Osteoblast (primary cell): ENCODE measurements at regions not wholly inside any gene's neighbourhood (a gene's known extent, or its start where the extent isn't known, plus 50 kb on each side); places are given as distances from the start of the nearest gene placed in this dataset.
"Not testable (repeated sequence)": the region's sequence is repeated elsewhere in the genome, so short reads cannot be mapped to it uniquely, and the experiment has no call there.

ENCODE experiments used
- DNase-seq: peaks from one replicate; pipeline ENCODE4 v3.0.0; 2011; ENCODE audit warnings: low spot score, mixed read lengths; ENCODE audit not compliant: insufficient read length; ENCODE audit errors: missing footprints
- H2AFZ ChIP-seq: 2 replicates; pipeline ENCODE4 v1.6.0; 2011; ENCODE audit warnings: mild to moderate bottlenecking, low read length
- H3K27ac ChIP-seq: 2 replicates; pipeline ENCODE4 v1.5.1; 2011; ENCODE audit warnings: mild to moderate bottlenecking, low read depth, low read length, moderate library complexity
- H3K27me3 ChIP-seq: 2 replicates; pipeline ENCODE4 v1.6.0; 2012; ENCODE audit warnings: mild to moderate bottlenecking, control low read depth, inconsistent platforms, low read length, moderate library complexity; ENCODE audit not compliant: insufficient read depth
- H3K36me3 ChIP-seq: 2 replicates; pipeline ENCODE4 v1.5.1; 2011; ENCODE audit warnings: mild to moderate bottlenecking, low read length, control low read depth, moderate library complexity; ENCODE audit not compliant: insufficient read depth
- H3K4me1 ChIP-seq: 2 replicates; pipeline ENCODE4 v1.5.1; 2011; ENCODE audit warnings: mild to moderate bottlenecking, low read length, control low read depth, moderate library complexity; ENCODE audit not compliant: insufficient read depth
- H3K4me2 ChIP-seq: 2 replicates; pipeline ENCODE4 v1.6.0; 2011; ENCODE audit warnings: mild to moderate bottlenecking, low read length; ENCODE audit not compliant: insufficient read depth
- H3K4me3 ChIP-seq: fragments of 200-600 bp; sonication (generic); 3 replicates; pipeline ENCODE4 v1.5.1; 2012; ENCODE audit warnings: mild to moderate bottlenecking, low read length, inconsistent platforms; ENCODE audit not compliant: insufficient read depth
- H3K79me2 ChIP-seq: 2 replicates; pipeline ENCODE4 v1.6.0; 2012; ENCODE audit warnings: mild to moderate bottlenecking, low read length, control low read depth, inconsistent platforms; ENCODE audit not compliant: insufficient read depth
- H3K9me3 ChIP-seq: 2 replicates; pipeline ENCODE4 v1.5.1; 2011; ENCODE audit warnings: low read depth, low read length, control low read depth
- H4K20me1 ChIP-seq: 2 replicates; pipeline ENCODE4 v1.6.0; 2012; ENCODE audit warnings: mild to moderate bottlenecking, low read length, control low read depth; ENCODE audit not compliant: insufficient read depth
- TF ChIP-seq, protein P1 (sequence below): IDR thresholded peaks from 2 replicates; pipeline ENCODE4 v1.5.1; 2011; ENCODE audit warnings: mild to moderate bottlenecking, low read depth, low read length, moderate library complexity; ENCODE audit errors: extremely low read depth

- H3K27ac ChIP-seq = no peak overlapping the region
- no peak for DNase-seq
Observed at GRCh38 chr3:34669490-34669889, 871.1 kb downstream of the PDCD6IP start.

GRCh38 chr3:34675383-34676120 lies 877.1 kb downstream of the PDCD6IP start:
- TF ChIP-seq, protein P1, sequence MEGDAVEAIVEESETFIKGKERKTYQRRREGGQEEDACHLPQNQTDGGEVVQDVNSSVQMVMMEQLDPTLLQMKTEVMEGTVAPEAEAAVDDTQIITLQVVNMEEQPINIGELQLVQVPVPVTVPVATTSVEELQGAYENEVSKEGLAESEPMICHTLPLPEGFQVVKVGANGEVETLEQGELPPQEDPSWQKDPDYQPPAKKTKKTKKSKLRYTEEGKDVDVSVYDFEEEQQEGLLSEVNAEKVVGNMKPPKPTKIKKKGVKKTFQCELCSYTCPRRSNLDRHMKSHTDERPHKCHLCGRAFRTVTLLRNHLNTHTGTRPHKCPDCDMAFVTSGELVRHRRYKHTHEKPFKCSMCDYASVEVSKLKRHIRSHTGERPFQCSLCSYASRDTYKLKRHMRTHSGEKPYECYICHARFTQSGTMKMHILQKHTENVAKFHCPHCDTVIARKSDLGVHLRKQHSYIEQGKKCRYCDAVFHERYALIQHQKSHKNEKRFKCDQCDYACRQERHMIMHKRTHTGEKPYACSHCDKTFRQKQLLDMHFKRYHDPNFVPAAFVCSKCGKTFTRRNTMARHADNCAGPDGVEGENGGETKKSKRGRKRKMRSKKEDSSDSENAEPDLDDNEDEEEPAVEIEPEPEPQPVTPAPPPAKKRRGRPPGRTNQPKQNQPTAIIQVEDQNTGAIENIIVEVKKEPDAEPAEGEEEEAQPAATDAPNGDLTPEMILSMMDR = no peak
- H3K4me2 ChIP-seq = no peak overlapping the region
- H2AFZ ChIP-seq = no peak overlapping the region
- no peaks in the 10 kb centered on the region for H3K9me3 ChIP-seq
- H3K36me3 ChIP-seq = no peaks in the 10 kb centered on the region
- no peaks in the 10 kb centered on the region for H3K4me1 ChIP-seq
- H3K27me3 ChIP-seq = no peaks in the 10 kb centered on the region
- DNase-seq = peak; percentile 22
- H3K27ac ChIP-seq = no peak overlapping the region
- no peaks in the 10 kb centered on the region for H4K20me1 ChIP-seq
- H3K79me2 ChIP-seq = no peaks in the 10 kb centered on the region
- no peak overlapping the region for H3K4me3 ChIP-seq

More at GRCh38 chr3:34669490-34669889, 871.1 kb downstream of the PDCD6IP start:
- TF ChIP-seq, protein P1 = no peak
- Histone ChIP-seq H3K9me3 (no peaks in the 10 kb centered on the region), H3K4me2 (no peak overlapping the region), H3K4me1 (no peaks in the 10 kb centered on the region), H3K36me3 (no peaks in the 10 kb centered on the region), H3K4me3 (no peak overlapping the region), H2AFZ (no peak overlapping the region), H3K79me2 (no peaks in the 10 kb centered on the region), H4K20me1 (no peaks in the 10 kb centered on the region), H3K27me3 (no peaks in the 10 kb centered on the region)

- no peaks in the 10 kb centered on the region for H3K79me2 ChIP-seq
- H3K27me3 ChIP-seq = no peaks in the 10 kb centered on the region
- TF ChIP-seq, protein P1 = no peak
- no peaks in the 10 kb centered on the region for H3K36me3 ChIP-seq
- H3K9me3 ChIP-seq = no peaks in the 10 kb centered on the region
- H3K4me2 ChIP-seq = no peak overlapping the region
- H3K4me1 ChIP-seq = no peaks in the 10 kb centered on the region
- H4K20me1 ChIP-seq = no peaks in the 10 kb centered on the region
- no peak overlapping the region for H3K4me3 ChIP-seq
- no peak for DNase-seq
- no peak overlapping the region for H2AFZ ChIP-seq
- no peak overlapping the region for H3K27ac ChIP-seq
Observed at GRCh38 chr3:34676436-34676835, 878.0 kb downstream of the PDCD6IP start.

GRCh38 chr3:34678575-34678974 lies 880.1 kb downstream of the PDCD6IP start:
- no peaks in the 10 kb centered on the region for H3K4me1 ChIP-seq
- H3K9me3 ChIP-seq = no peaks in the 10 kb centered on the region
- H4K20me1 ChIP-seq = no peaks in the 10 kb centered on the region
- no peak overlapping the region for H3K4me3 ChIP-seq
- H3K27me3 ChIP-seq = no peaks in the 10 kb centered on the region
- DNase-seq = no peak
- H3K79me2 ChIP-seq = no peaks in the 10 kb centered on the region
- no peak overlapping the region for H3K4me2 ChIP-seq
- H3K27ac ChIP-seq = no peak overlapping the region
- no peak overlapping the region for H2AFZ ChIP-seq
- TF ChIP-seq, protein P1 = no peak
- H3K36me3 ChIP-seq = no peaks in the 10 kb centered on the region

DNA sequence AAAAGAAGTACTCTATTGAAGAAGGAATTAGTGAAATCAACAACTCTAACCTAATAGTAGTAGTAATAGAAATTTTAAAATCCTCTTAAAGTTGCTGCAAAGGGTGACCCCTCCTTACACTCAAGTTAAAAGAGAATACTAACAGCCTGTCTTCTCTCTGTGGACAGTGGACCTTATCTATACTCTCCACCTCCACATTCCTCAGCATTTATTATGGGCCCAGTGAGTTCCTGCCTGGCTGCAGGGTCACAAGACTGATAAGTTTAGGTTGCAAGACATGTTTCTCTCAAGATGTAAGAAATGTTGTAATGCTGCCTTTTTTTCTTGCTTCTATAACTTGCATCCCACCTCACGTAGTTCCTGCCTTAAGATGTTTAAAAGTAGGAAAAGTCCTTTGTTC lies 880.6 kb downstream of the PDCD6IP start:
- not testable (repeated sequence) for H3K27ac ChIP-seq, H2AFZ ChIP-seq, H3K9me3 ChIP-seq, H4K20me1 ChIP-seq, H3K36me3 ChIP-seq, H3K4me2 ChIP-seq, DNase-seq, H3K4me3 ChIP-seq, H3K27me3 ChIP-seq, H3K4me1 ChIP-seq, H3K79me2 ChIP-seq
